ENCODE measurements at regions not wholly inside any gene's neighbourhood (a gene's known extent, or its start where the extent isn't known, plus 50 kb on each side); places are given as distances from the start of the nearest gene placed in this dataset.

GRCh38 chr7:121493553-121493952 is 97.4 kb upstream of the FAM3C start:
- TF ChIP-seq CTCF (IDR thresholded peaks at IDR 0.05) (peak; percentile 15), EZH2 (IDR thresholded peaks at IDR 0.05) (no peak)

Measured in neural progenitor cell (in vitro differentiated cells).